ENCODE measurements at regions not wholly inside any gene's neighbourhood (a gene's known extent, or its start where the extent isn't known, plus 50 kb on each side); places are given as distances from the start of the nearest gene placed in this dataset.

GRCh38 chr4:100049872-100050271 is 99.8 kb upstream of the H2AZ1 start:
- no peaks in the 10 kb centered on the region for H3K36me3 Mint-ChIP-seq
- no peak overlapping the region for H3K27ac Mint-ChIP-seq
- H3K4me3 Mint-ChIP-seq, result no peak overlapping the region
- H3K9me3 Mint-ChIP-seq (ENCODE audit: low read depth), result no peaks in the 10 kb centered on the region
- CTCF ChIA-PET, result no interaction called here
- H3K27me3 Mint-ChIP-seq, result peaks cover 10% of the 10 kb centered on the region
- no peaks in the 10 kb centered on the region for H3K4me1 Mint-ChIP-seq
- DNase-seq (no peak), ATAC-seq (no peak)

GRCh38 chr4:100042711-100043110 is 92.6 kb upstream of the H2AZ1 start:
- CTCF ChIA-PET, result no interaction called here
- Mint-ChIP-seq H3K9me3 (ENCODE audit: low read depth) (no peaks in the 10 kb centered on the region), H3K4me3 (no peak overlapping the region), H3K36me3 (no peaks in the 10 kb centered on the region), H3K27me3 (no peaks in the 10 kb centered on the region), H3K4me1 (no peaks in the 10 kb centered on the region), H3K27ac (no peak overlapping the region)
- ATAC-seq (no peak), DNase-seq (no peak)

- no peak overlapping the region for H3K4me3 Mint-ChIP-seq
- no peaks in the 10 kb centered on the region for H3K9me3 Mint-ChIP-seq (ENCODE audit: low read depth)
- H3K4me1 Mint-ChIP-seq, result no peaks in the 10 kb centered on the region
- H3K27me3 Mint-ChIP-seq, result no peaks in the 10 kb centered on the region
- no peak for DNase-seq
- no peaks in the 10 kb centered on the region for H3K36me3 Mint-ChIP-seq
- CTCF ChIA-PET, result no interaction called here
- ATAC-seq, result no peak
- H3K27ac Mint-ChIP-seq, result no peak overlapping the region
Observed at GRCh38 chr4:100042235-100042634, 92.2 kb upstream of the H2AZ1 start.

DNA sequence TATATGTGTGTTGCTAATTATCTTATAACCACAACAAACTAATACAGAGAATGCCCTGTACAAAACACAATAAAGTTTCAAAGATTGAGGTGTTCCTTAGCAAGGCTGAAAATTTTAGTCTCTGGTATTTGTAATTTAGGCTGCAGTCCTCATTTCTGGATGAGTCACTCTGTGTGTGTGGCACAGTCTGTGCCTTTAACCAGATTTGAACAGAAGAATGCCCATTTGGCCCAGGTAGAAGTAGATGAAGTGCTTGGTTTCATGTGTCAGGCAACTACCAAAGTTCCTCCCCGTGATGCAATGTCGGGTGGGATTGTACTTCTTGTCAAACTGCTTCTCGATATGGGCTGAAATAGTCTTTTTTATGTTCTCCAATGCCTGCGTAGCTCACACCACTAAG is 91.6 kb upstream of the H2AZ1 start:
- CTCF ChIA-PET, result no interaction called here

GRCh38 chr4:100034023-100034664 is 84.1 kb upstream of the H2AZ1 start:
- no peaks in the 10 kb centered on the region for H3K36me3 Mint-ChIP-seq
- no peak for ATAC-seq
- CTCF ChIA-PET, result no interaction called here

More for the DNA sequence above, 91.6 kb upstream of the H2AZ1 start:
- no peaks in the 10 kb centered on the region for H3K27me3 Mint-ChIP-seq
- H3K4me3 Mint-ChIP-seq, result no peak overlapping the region
- H3K27ac Mint-ChIP-seq, result no peak overlapping the region
- H3K36me3 Mint-ChIP-seq, result no peaks in the 10 kb centered on the region
- H3K9me3 Mint-ChIP-seq (ENCODE audit: low read depth), result peaks cover 3% of the 10 kb centered on the region
- ATAC-seq (no peak), DNase-seq (no peak)
- no peaks in the 10 kb centered on the region for H3K4me1 Mint-ChIP-seq

GRCh38 chr4:100026066-100026465 is 76.0 kb upstream of the H2AZ1 start:
- Mint-ChIP-seq H3K9me3 (ENCODE audit: low read depth) (no peaks in the 10 kb centered on the region), H3K4me3 (no peak overlapping the region), H3K4me1 (no peaks in the 10 kb centered on the region), H3K27ac (no peak overlapping the region), H3K27me3 (peaks cover 2% of the 10 kb centered on the region), H3K36me3 (no peaks in the 10 kb centered on the region)
- ATAC-seq, result no peak
- CTCF ChIA-PET, result no interaction called here
- DNase-seq, result no peak

More at GRCh38 chr4:100034023-100034664, 84.1 kb upstream of the H2AZ1 start:
- H3K4me3 Mint-ChIP-seq, result no peak overlapping the region
- H3K4me1 Mint-ChIP-seq, result no peaks in the 10 kb centered on the region
- DNase-seq, result no peak
- H3K9me3 Mint-ChIP-seq (ENCODE audit: low read depth), result peaks cover 8% of the 10 kb centered on the region
- H3K27ac Mint-ChIP-seq, result no peak overlapping the region
- no peaks in the 10 kb centered on the region for H3K27me3 Mint-ChIP-seq

GRCh38 chr4:100023800-100024199 is 73.7 kb upstream of the H2AZ1 start:
- ATAC-seq (no peak), DNase-seq (no peak)
- CTCF ChIA-PET, result no interaction called here
- no peaks in the 10 kb centered on the region for H3K9me3 Mint-ChIP-seq (ENCODE audit: low read depth)
- H3K27ac Mint-ChIP-seq, result no peak overlapping the region
- H3K4me1 Mint-ChIP-seq, result no peaks in the 10 kb centered on the region
- H3K36me3 Mint-ChIP-seq, result no peaks in the 10 kb centered on the region
- peaks cover 9% of the 10 kb centered on the region for H3K27me3 Mint-ChIP-seq
- H3K4me3 Mint-ChIP-seq, result no peak overlapping the region

- no peak for DNase-seq
- CTCF ChIA-PET, result no interaction called here
- H3K9me3 Mint-ChIP-seq (ENCODE audit: low read depth), result no peaks in the 10 kb centered on the region
- H3K36me3 Mint-ChIP-seq, result no peaks in the 10 kb centered on the region
- peaks cover 9% of the 10 kb centered on the region for H3K27me3 Mint-ChIP-seq
- ATAC-seq, result no peak
- no peak overlapping the region for H3K4me3 Mint-ChIP-seq
- H3K27ac Mint-ChIP-seq, result no peak overlapping the region
- peaks cover 2% of the 10 kb centered on the region for H3K4me1 Mint-ChIP-seq
Observed at GRCh38 chr4:100022792-100023222, 72.7 kb upstream of the H2AZ1 start.

DNA sequence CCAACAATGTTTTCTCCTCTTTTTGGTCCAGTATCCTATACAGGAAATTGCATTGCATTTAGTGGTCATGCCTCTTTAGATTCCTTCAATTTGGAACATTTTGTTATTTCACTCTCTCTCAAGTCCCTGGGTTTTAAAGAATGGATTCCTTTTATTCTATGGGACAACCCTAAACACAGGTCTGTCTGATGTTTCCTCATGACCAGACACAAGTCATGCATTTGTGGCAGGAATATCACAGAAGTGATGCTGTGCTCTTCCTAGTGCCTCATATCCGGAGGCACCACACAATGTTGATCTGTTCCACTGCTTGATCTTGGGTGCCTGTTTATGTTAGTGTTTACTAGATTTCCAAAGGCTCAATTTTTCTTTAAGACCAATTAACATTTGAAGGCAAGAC is 69.7 kb upstream of the H2AZ1 start:
- CTCF ChIA-PET, result no interaction called here
- no peak overlapping the region for H3K4me3 Mint-ChIP-seq
- no peak overlapping the region for H3K27ac Mint-ChIP-seq
- ATAC-seq, result no peak
- no peak for DNase-seq
- H3K36me3 Mint-ChIP-seq, result no peaks in the 10 kb centered on the region
- H3K4me1 Mint-ChIP-seq, result peaks cover 2% of the 10 kb centered on the region
- H3K27me3 Mint-ChIP-seq, result peaks cover 8% of the 10 kb centered on the region
- H3K9me3 Mint-ChIP-seq (ENCODE audit: low read depth), result no peaks in the 10 kb centered on the region

- ATAC-seq (no peak), DNase-seq (no peak)
- H3K27ac Mint-ChIP-seq, result no peak overlapping the region
- H3K4me3 Mint-ChIP-seq, result no peak overlapping the region
- CTCF ChIA-PET, result no interaction called here
- peaks cover 6% of the 10 kb centered on the region for H3K27me3 Mint-ChIP-seq
- no peaks in the 10 kb centered on the region for H3K36me3 Mint-ChIP-seq
- H3K9me3 Mint-ChIP-seq (ENCODE audit: low read depth), result no peaks in the 10 kb centered on the region
- peaks cover 2% of the 10 kb centered on the region for H3K4me1 Mint-ChIP-seq
Observed at GRCh38 chr4:100017637-100018310, 67.7 kb upstream of the H2AZ1 start.

GRCh38 chr4:100016191-100016590 is 66.1 kb upstream of the H2AZ1 start:
- H3K27ac Mint-ChIP-seq, result no peak overlapping the region
- ATAC-seq (no peak), DNase-seq (no peak)
- CTCF ChIA-PET, result no interaction called here
- peaks cover 2% of the 10 kb centered on the region for H3K4me1 Mint-ChIP-seq
- no peak overlapping the region for H3K4me3 Mint-ChIP-seq
- H3K9me3 Mint-ChIP-seq (ENCODE audit: low read depth), result no peaks in the 10 kb centered on the region
- H3K27me3 Mint-ChIP-seq, result peaks cover 8% of the 10 kb centered on the region
- no peaks in the 10 kb centered on the region for H3K36me3 Mint-ChIP-seq

DNA sequence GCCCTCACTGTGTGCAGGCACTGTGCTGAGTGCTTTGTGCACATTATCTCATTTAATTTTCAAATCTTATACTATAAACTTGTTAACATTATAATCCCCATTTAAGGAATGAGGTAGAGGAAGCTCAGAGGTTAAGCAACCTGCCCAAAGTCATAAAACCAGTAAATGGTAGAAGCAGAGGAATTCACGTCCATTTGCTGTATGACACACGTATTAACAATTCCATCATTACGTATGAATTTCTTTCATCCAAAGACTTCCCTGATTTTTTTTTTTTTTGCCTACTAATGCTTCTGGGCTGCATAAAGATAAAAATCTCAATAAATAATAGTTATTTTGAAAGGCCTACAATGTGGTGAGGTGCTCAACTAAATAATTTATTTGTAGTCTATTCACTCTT is 64.5 kb upstream of the H2AZ1 start:
- no peak overlapping the region for H3K4me3 Mint-ChIP-seq
- no peaks in the 10 kb centered on the region for H3K36me3 Mint-ChIP-seq
- peaks cover 6% of the 10 kb centered on the region for H3K27me3 Mint-ChIP-seq
- no peak for ATAC-seq
- H3K9me3 Mint-ChIP-seq (ENCODE audit: low read depth), result no peaks in the 10 kb centered on the region
- no peak for DNase-seq
- peaks cover 2% of the 10 kb centered on the region for H3K4me1 Mint-ChIP-seq
- CTCF ChIA-PET, result no interaction called here
- no peak overlapping the region for H3K27ac Mint-ChIP-seq

- Mint-ChIP-seq H3K36me3 (no peaks in the 10 kb centered on the region), H3K27ac (no peak overlapping the region), H3K4me3 (no peak overlapping the region), H3K9me3 (ENCODE audit: low read depth) (no peaks in the 10 kb centered on the region), H3K4me1 (no peaks in the 10 kb centered on the region), H3K27me3 (peaks cover 4% of the 10 kb centered on the region)
- no peak for DNase-seq
- CTCF ChIA-PET, result interaction anchor here (0.8 to 1.5 kb wide), 2 partner anchors 11 to 58 kb away, joined by 3 read pairs; no protein-coding TSS in a partner anchor
- ATAC-seq, result no peak
Observed at GRCh38 chr4:100009490-100009889, 59.4 kb upstream of the H2AZ1 start.

DNA sequence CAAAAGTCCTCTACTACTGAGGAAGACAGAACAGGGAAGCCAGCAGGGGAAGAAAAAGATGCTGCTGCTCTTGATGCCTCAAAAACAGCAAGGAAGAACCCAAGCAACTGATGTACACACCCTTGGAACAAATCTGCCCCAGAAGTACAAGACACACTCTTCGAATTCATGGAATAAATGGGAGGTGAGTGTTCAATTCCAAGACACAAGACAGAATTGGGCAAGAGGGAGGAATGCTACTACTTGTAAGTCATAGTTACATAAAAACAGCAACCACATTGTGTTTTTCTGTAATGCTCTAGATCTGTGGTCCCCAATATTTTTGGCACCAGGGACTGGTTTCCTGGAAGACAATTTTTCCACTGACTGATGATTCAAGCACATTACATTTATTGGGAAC is 58.0 kb upstream of the H2AZ1 start:
- no peak for ATAC-seq
- no peak for DNase-seq
- Mint-ChIP-seq H3K4me3 (no peak overlapping the region), H3K27ac (no peak overlapping the region), H3K4me1 (no peaks in the 10 kb centered on the region), H3K27me3 (peaks cover 4% of the 10 kb centered on the region), H3K36me3 (no peaks in the 10 kb centered on the region), H3K9me3 (ENCODE audit: low read depth) (no peaks in the 10 kb centered on the region)
- CTCF ChIA-PET, result no interaction called here
